ENCODE measurements at regions not wholly inside any gene's neighbourhood (a gene's known extent, or its start where the extent isn't known, plus 50 kb on each side); places are given as distances from the start of the nearest gene placed in this dataset.

DNA sequence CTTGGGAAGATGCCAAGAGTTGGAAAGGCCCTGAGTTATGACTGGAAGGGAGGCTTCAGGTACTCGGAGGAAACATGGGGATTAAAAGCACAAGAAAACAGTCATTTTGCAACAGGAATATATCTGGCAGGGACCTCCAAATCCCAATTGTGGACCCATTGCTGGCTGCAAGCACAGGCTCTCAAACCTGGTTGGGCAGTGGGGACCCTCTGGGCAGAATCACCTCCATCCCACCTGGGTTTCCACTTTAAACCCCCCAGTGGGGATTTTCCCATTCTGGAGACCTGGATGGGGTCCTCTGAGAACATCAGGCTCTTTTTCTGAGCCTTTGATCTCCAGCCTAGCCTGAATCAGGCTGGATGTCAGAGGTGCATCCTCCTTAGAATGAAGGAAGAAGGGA is 177.8 kb downstream of the ASMT start:
- TF ChIP-seq CREB1 (IDR thresholded peaks at IDR 0.05) (no peak), EZH2 (IDR thresholded peaks at IDR 0.05; ENCODE audit: low read depth, low read length, severe bottlenecking) (no peak), POLR2A (IDR thresholded peaks at IDR 0.05; ENCODE audit: control extremely low read depth in 1 of 2, low read depth in 2 of 2, low read length in 2 of 2) (no peak), USF2 (IDR thresholded peaks at IDR 0.05; ENCODE audit: low read length) (no peak), POLR2AphosphoS5 (IDR thresholded peaks at IDR 0.05; ENCODE audit: low read depth, low read length) (no peak), SP1 (IDR thresholded peaks at IDR 0.05; ENCODE audit: low read depth, low read length) (no peak), CBX5 (IDR thresholded peaks at IDR 0.05; ENCODE audit: low read depth, low read length) (no peak), POU5F1 (IDR thresholded peaks at IDR 0.05; ENCODE audit: low read depth, low read length) (no peak), TCF12 (IDR thresholded peaks at IDR 0.05; ENCODE audit: low read depth, low read length) (no peak), TAF1 (IDR thresholded peaks at IDR 0.05; ENCODE audit: low read depth, low read length) (no peak), ZNF274 (IDR thresholded peaks at IDR 0.05; ENCODE audit: borderline replicate concordance, extremely low read depth, low read length) (no peak)
- TF ChIP-seq, protein P1, sequence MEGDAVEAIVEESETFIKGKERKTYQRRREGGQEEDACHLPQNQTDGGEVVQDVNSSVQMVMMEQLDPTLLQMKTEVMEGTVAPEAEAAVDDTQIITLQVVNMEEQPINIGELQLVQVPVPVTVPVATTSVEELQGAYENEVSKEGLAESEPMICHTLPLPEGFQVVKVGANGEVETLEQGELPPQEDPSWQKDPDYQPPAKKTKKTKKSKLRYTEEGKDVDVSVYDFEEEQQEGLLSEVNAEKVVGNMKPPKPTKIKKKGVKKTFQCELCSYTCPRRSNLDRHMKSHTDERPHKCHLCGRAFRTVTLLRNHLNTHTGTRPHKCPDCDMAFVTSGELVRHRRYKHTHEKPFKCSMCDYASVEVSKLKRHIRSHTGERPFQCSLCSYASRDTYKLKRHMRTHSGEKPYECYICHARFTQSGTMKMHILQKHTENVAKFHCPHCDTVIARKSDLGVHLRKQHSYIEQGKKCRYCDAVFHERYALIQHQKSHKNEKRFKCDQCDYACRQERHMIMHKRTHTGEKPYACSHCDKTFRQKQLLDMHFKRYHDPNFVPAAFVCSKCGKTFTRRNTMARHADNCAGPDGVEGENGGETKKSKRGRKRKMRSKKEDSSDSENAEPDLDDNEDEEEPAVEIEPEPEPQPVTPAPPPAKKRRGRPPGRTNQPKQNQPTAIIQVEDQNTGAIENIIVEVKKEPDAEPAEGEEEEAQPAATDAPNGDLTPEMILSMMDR (IDR thresholded peaks at IDR 0.05; ENCODE audit: control extremely low read depth in 1 of 3, insufficient read depth in 1 of 3, low read depth in 1 of 3, low read length in 3 of 3), result no peak

Data from H1 (cell line).